ENCODE measurements at regions not wholly inside any gene's neighbourhood (a gene's known extent, or its start where the extent isn't known, plus 50 kb on each side); places are given as distances from the start of the nearest gene placed in this dataset.

GRCh38 chr9:88742905-88743304, 207.9 kb downstream of the NXNL2 start:
- Histone ChIP-seq H3K4me1 (ENCODE audit: control insufficient read depth in 4 of 4, insufficient read depth in 4 of 4, low read length in 3 of 4) (no peaks in the 10 kb centered on the region), H3K27me3 (ENCODE audit: control insufficient read depth in 4 of 4, insufficient read depth in 4 of 4, low read length in 3 of 4) (peaks cover 0 to 6% (median 0%) of the 10 kb centered on the region in 4 donors), H3K9ac (ENCODE audit: low read depth in 1 of 2, low read length in 2 of 2) (no peak overlapping the region), H3K4me3 (ENCODE audit: low read depth in 1 of 3, low read length in 3 of 3) (no peak overlapping the region), H3K9me3 (ENCODE audit: control insufficient read depth in 4 of 4, low read length in 3 of 4) (no peaks in the 10 kb centered on the region), H3K36me3 (ENCODE audit: control insufficient read depth in 4 of 4, insufficient read depth in 3 of 4, low read depth in 1 of 4, low read length in 3 of 4) (no peaks in the 10 kb centered on the region), H3K27ac (ENCODE audit: low read depth in 1 of 2, low read length in 2 of 2) (no peak overlapping the region)
- WGBS: 82% methylated on average over 6 of the region's 6 CpGs
- TF ChIP-seq TAF1 (conservative IDR thresholded peaks at IDR 0.05): no peak
- no peak for DNase-seq (ENCODE audit: low spot score)

GRCh38 chr9:88745276-88746001, 210.5 kb downstream of the NXNL2 start:
- no peak for DNase-seq (ENCODE audit: low spot score)
- 86% methylated on average over 2 of the region's 2 CpGs for WGBS
- Histone ChIP-seq H3K27ac (ENCODE audit: low read depth in 1 of 2, low read length in 2 of 2) (no peak overlapping the region), H3K27me3 (ENCODE audit: control insufficient read depth in 4 of 4, insufficient read depth in 4 of 4, low read length in 3 of 4) (peaks cover 0 to 2% (median 0%) of the 10 kb centered on the region in 4 donors), H3K9ac (ENCODE audit: low read depth in 1 of 2, low read length in 2 of 2) (no peak overlapping the region), H3K36me3 (ENCODE audit: control insufficient read depth in 4 of 4, insufficient read depth in 3 of 4, low read depth in 1 of 4, low read length in 3 of 4) (no peaks in the 10 kb centered on the region), H3K9me3 (ENCODE audit: control insufficient read depth in 4 of 4, low read length in 3 of 4) (no peaks in the 10 kb centered on the region), H3K4me3 (ENCODE audit: low read depth in 1 of 3, low read length in 3 of 3) (no peak overlapping the region), H3K4me1 (ENCODE audit: control insufficient read depth in 4 of 4, insufficient read depth in 4 of 4, low read length in 3 of 4) (peaks cover 0 to 6% (median 0%) of the 10 kb centered on the region in 4 donors)
- TF ChIP-seq GABPA (IDR thresholded peaks at IDR 0.05 in 1 of 2, conservative IDR thresholded peaks at IDR 0.05 in 1 of 2): no peak
- TF ChIP-seq NR2F2 (IDR thresholded peaks at IDR 0.05): peak; percentile 48

- 54% methylated on average over 6 of the region's 6 CpGs for WGBS
- Histone ChIP-seq H3K27me3 (ENCODE audit: control insufficient read depth in 4 of 4, insufficient read depth in 4 of 4, low read length in 3 of 4) (peaks cover 0 to 2% (median 0%) of the 10 kb centered on the region in 4 donors), H3K9ac (ENCODE audit: low read depth in 1 of 2, low read length in 2 of 2) (no peak overlapping the region), H3K4me1 (ENCODE audit: control insufficient read depth in 4 of 4, insufficient read depth in 4 of 4, low read length in 3 of 4) (peaks cover 0 to 6% (median 0%) of the 10 kb centered on the region in 4 donors), H3K4me3 (ENCODE audit: low read depth in 1 of 3, low read length in 3 of 3) (no peak overlapping the region), H3K36me3 (ENCODE audit: control insufficient read depth in 4 of 4, insufficient read depth in 3 of 4, low read depth in 1 of 4, low read length in 3 of 4) (no peaks in the 10 kb centered on the region), H3K27ac (ENCODE audit: low read depth in 1 of 2, low read length in 2 of 2) (peak overlapping the region in 1 of 2 donors; percentile 18), H3K9me3 (ENCODE audit: control insufficient read depth in 4 of 4, low read length in 3 of 4) (no peaks in the 10 kb centered on the region)
- DNase-seq (ENCODE audit: low spot score): no peak
- no peak for TF ChIP-seq JUND (IDR thresholded peaks at IDR 0.05)
Measured at GRCh38 chr9:88746029-88746742, 211.2 kb downstream of the NXNL2 start.

GRCh38 chr9:88746743-88747398, 211.9 kb downstream of the NXNL2 start:
- no peak for DNase-seq (ENCODE audit: low spot score)
- no peak for TF ChIP-seq CTCF (IDR thresholded peaks at IDR 0.05; ENCODE audit: low read depth, low read length, missing input control)
- TF ChIP-seq ATF3 (IDR thresholded peaks at IDR 0.05): no peak
- no peak for TF ChIP-seq HNF4A (conservative IDR thresholded peaks at IDR 0.05)
- no peak for TF ChIP-seq HNF4G (IDR thresholded peaks at IDR 0.05)
- TF ChIP-seq SP1 (IDR thresholded peaks at IDR 0.05): no peak
- TF ChIP-seq GABPA (IDR thresholded peaks at IDR 0.05 in 1 of 2, conservative IDR thresholded peaks at IDR 0.05 in 1 of 2): no peak
- TF ChIP-seq YY1 (IDR thresholded peaks at IDR 0.05): no peak
- TF ChIP-seq RXRA (IDR thresholded peaks at IDR 0.05): no peak
- TF ChIP-seq ZBTB33 (IDR thresholded peaks at IDR 0.05): no peak
- no peak for TF ChIP-seq JUND (IDR thresholded peaks at IDR 0.05)
- TF ChIP-seq EGR1 (IDR thresholded peaks at IDR 0.05; ENCODE audit: low read depth in 2 of 2): no peak
- TF ChIP-seq NR2F2 (IDR thresholded peaks at IDR 0.05): no peak
- no peak for TF ChIP-seq MAX (IDR thresholded peaks at IDR 0.05)
- TF ChIP-seq RAD21 (IDR thresholded peaks at IDR 0.05): no peak
- TF ChIP-seq FOXA1 (IDR thresholded peaks at IDR 0.05): no peak
- no peak for TF ChIP-seq TAF1 (conservative IDR thresholded peaks at IDR 0.05)
- TF ChIP-seq FOXA2 (IDR thresholded peaks at IDR 0.05): no peak

More at GRCh38 chr9:88746743-88747398, 211.9 kb downstream of the NXNL2 start:
- H3K27me3 ChIP-seq (ENCODE audit: control insufficient read depth in 4 of 4, insufficient read depth in 4 of 4, low read length in 3 of 4): peaks cover 0 to 2% (median 0%) of the 10 kb centered on the region in 4 donors
- no peaks in the 10 kb centered on the region for H3K9me3 ChIP-seq (ENCODE audit: control insufficient read depth in 4 of 4, low read length in 3 of 4)
- H3K9ac ChIP-seq (ENCODE audit: low read depth in 1 of 2, low read length in 2 of 2): no peak overlapping the region
- 70% methylated on average over 9 of the region's 9 CpGs for WGBS
- H3K4me3 ChIP-seq (ENCODE audit: low read depth in 1 of 3, low read length in 3 of 3): no peak overlapping the region
- H3K27ac ChIP-seq (ENCODE audit: low read depth in 1 of 2, low read length in 2 of 2): peak overlapping the region in 1 of 2 donors; percentile 18
- H3K4me1 ChIP-seq (ENCODE audit: control insufficient read depth in 4 of 4, insufficient read depth in 4 of 4, low read length in 3 of 4): peaks cover 0 to 6% (median 0%) of the 10 kb centered on the region in 4 donors
- no peaks in the 10 kb centered on the region for H3K36me3 ChIP-seq (ENCODE audit: control insufficient read depth in 4 of 4, insufficient read depth in 3 of 4, low read depth in 1 of 4, low read length in 3 of 4)

Data from liver (tissue), 8 donors.